HepG2 (cell line): ENCODE measurements at regions not wholly inside any gene's neighbourhood (a gene's known extent, or its start where the extent isn't known, plus 50 kb on each side); places are given as distances from the start of the nearest gene placed in this dataset.

Experiments used
- ATAC-seq: fragments of 200-7000 bp; cut with Tn5 transposase; 3 replicates; pipeline ENCODE4 v1.9.1; 2020; ENCODE audit warnings: mild to moderate bottlenecking, moderate library complexity
- BruUV-seq: library from RNA; stranded (reverse); fragments of 400-500 nt; replicated peaks from 2 replicates; lab custom pipeline; 2021; lab: Mats Ljungman, UMichigan
- CTCF ChIA-PET: fragments of 300-600 bp; formaldehyde crosslinking; extraction: SDS; loops from one replicate; lab custom pipeline; 2021; ENCODE audit warnings: low total read pairs, inconsistent platforms, low intra/inter-chr PET ratio; lab: Yijun Ruan, JAX
- POLR2A ChIA-PET: fragments of 350-600 bp; sonication (Branson Sonifier 250); formaldehyde crosslinking; loops from one replicate; lab custom pipeline; 2020; ENCODE audit warnings: antibody characterized with exemption, inconsistent platforms; lab: Yijun Ruan, JAX
- DNase-seq: peaks from one replicate; pipeline ENCODE4 v3.0.0-alpha.2; 2015; ENCODE audit warnings: low spot score
- FAIRE-seq: peaks from 3 replicates; lab custom pipeline; 2011; peaks lifted over from hg19 to GRCh38; lab: Jason Lieb, UNC
- H2AFZ ChIP-seq: one replicate; pipeline ENCODE4 v1.6.1; 2011; ENCODE audit warnings: low read length, inconsistent platforms
- H3K27ac ChIP-seq: fragments of 300-600 bp; 3 replicates; pipeline ENCODE4 v1.8.0; 2011; ENCODE audit warnings: mixed run types, mild to moderate bottlenecking, mixed read lengths, low read length, inconsistent platforms; ENCODE audit not compliant: insufficient read depth; ENCODE audit errors: extremely low read length
- H3K27me3 ChIP-seq, 2 experiments: fragments of 200-600 bp in 1 of 2; 2 replicates in 1 of 2; 3 replicates in 1 of 2; pipeline versions ENCODE4 v1.6.0 to v1.8.0; 2011; ENCODE audit warnings: low read length in 2 of 2, mild to moderate bottlenecking in 2 of 2, moderate library complexity in 2 of 2, inconsistent platforms in 1 of 2; ENCODE audit not compliant: insufficient read depth in 2 of 2, control insufficient read depth in 1 of 2
- H3K36me3 ChIP-seq, 2 experiments: fragments of 200-600 bp in 1 of 2; replicated peaks in 1 of 2; 2 replicates in 1 of 2; 3 replicates in 1 of 2; pipeline versions ENCODE4 v1.5.1 to v1.8.0; 2011; ENCODE audit warnings: low read length in 2 of 2, inconsistent platforms in 1 of 2; ENCODE audit not compliant: insufficient read depth in 2 of 2, control insufficient read depth in 1 of 2
- H3K4me1 ChIP-seq: 2 replicates; pipeline ENCODE4 v1.5.1; 2012; ENCODE audit warnings: low read length, inconsistent platforms; ENCODE audit not compliant: insufficient read depth
- H3K4me2 ChIP-seq: 2 replicates; pipeline ENCODE4 v1.6.0; 2011; ENCODE audit warnings: low read depth, low read length, inconsistent platforms
- H3K4me3 ChIP-seq, 3 experiments: fragments of 200-600 bp in 1 of 3; sonication (generic), shearing (Covaris generic) in 1 of 3; replicated peaks in 1 of 3; 2 replicates each; pipeline ENCODE4 v1.5.1; 2011 to 2016; ENCODE audit warnings: low read length in 3 of 3, inconsistent platforms in 2 of 3, low read depth in 2 of 3, mild to moderate bottlenecking in 2 of 3, control low read depth in 1 of 3, mixed read lengths in 1 of 3; ENCODE audit not compliant: insufficient read depth in 1 of 3
- H3K79me2 ChIP-seq: one replicate; pipeline ENCODE4 v1.6.1; 2011; ENCODE audit warnings: low read length, inconsistent platforms; ENCODE audit not compliant: insufficient read depth
- H3K9ac ChIP-seq: 2 replicates; pipeline ENCODE4 v1.6.0; 2011; ENCODE audit warnings: mild to moderate bottlenecking, low read depth, low read length, inconsistent platforms; ENCODE audit not compliant: insufficient read depth
- H3K9me3 ChIP-seq: 2 replicates; pipeline ENCODE4 v1.5.1; 2012; ENCODE audit warnings: mild to moderate bottlenecking, low read length
- H4K20me1 ChIP-seq: 2 replicates; pipeline ENCODE4 v1.6.0; 2011; ENCODE audit warnings: inconsistent platforms, mild to moderate bottlenecking, low read length, moderate library complexity; ENCODE audit not compliant: insufficient read depth
- CREB1 ChIP-seq, 2 experiments: fragments of 450-650 bp in 1 of 2; IDR thresholded peaks; 2 replicates each; pipeline ENCODE4 v1.6.1; 2016 to 2017; ENCODE audit warnings: control low read depth in 1 of 2, mild to moderate bottlenecking in 1 of 2, missing compliant biosample characterization in 1 of 2, missing genetic modification characterization in 1 of 2
- ELK4 ChIP-seq: sonication (generic); formaldehyde crosslinking; IDR thresholded peaks from 2 replicates; pipeline ENCODE4 v1.9.0; 2021; ENCODE audit warnings: missing genetic modification reagents, borderline replicate concordance
- HINFP ChIP-seq: sonication (generic); formaldehyde crosslinking; IDR thresholded peaks from 2 replicates; pipeline ENCODE4 v1.4.0; 2020; ENCODE audit warnings: low read depth, mild to moderate bottlenecking, missing genetic modification reagents
- KLF12 ChIP-seq: sonication (generic); formaldehyde crosslinking; IDR thresholded peaks from 2 replicates; pipeline ENCODE4 v1.4.0; 2020; ENCODE audit warnings: missing genetic modification reagents, borderline replicate concordance
- LRRFIP1 ChIP-seq: sonication (generic); formaldehyde crosslinking; conservative IDR thresholded peaks from 2 replicates; pipeline ENCODE4 v1.4.0; 2020; ENCODE audit warnings: missing genetic modification reagents
- MAX ChIP-seq: IDR thresholded peaks from 2 replicates; pipeline ENCODE4 v1.6.1; 2012; ENCODE audit warnings: inconsistent platforms
- SRSF1 ChIP-seq: fragments of 200-400 bp; formaldehyde crosslinking; optimal IDR thresholded peaks from 2 replicates; pipeline ENCODE3; 2017; ENCODE audit warnings: mild to moderate bottlenecking, low read depth, low read length, moderate library complexity
- TIGD3 ChIP-seq: sonication (generic); formaldehyde crosslinking; IDR thresholded peaks from 2 replicates; pipeline ENCODE4 v1.5.1; 2020; ENCODE audit warnings: mild to moderate bottlenecking, missing genetic modification reagents, borderline replicate concordance
- ZFAT ChIP-seq: sonication (generic); formaldehyde crosslinking; conservative IDR thresholded peaks from 2 replicates; pipeline ENCODE4 v1.8.1; 2023; ENCODE audit warnings: missing genetic modification reagents, inconsistent platforms
- WGBS: methylation state at CpG from one replicate; pipeline ENCODE4 v1.1.6; 2017; ENCODE audit warnings: low lambda C conversion rate; 5-methylcytosine and 5-hydroxymethylcytosine counted together
- in situ Hi-C: cut with HindIII; loops from 2 replicates; pipeline ENCODE4 v1.10.0; 2017; ENCODE audit warnings: low pct_unique_long_range_greater_than_20kb; ENCODE audit not compliant: extremely low pct_ligation_motif_present
- intact Hi-C: fragments of 100-400 bp; cut with micrococcal nuclease; formaldehyde crosslinking; loops from one replicate; pipeline ENCODE4 v1.10.0; 2022; ENCODE audit not compliant: unreplicated experiment

- FAIRE-seq (no peak), DNase-seq (no peak), ATAC-seq (no peak)
- in situ Hi-C loops, result no loop called here
- Histone ChIP-seq H3K79me2 (no peaks in the 10 kb centered on the region), H4K20me1 (no peaks in the 10 kb centered on the region), H3K9ac (no peak overlapping the region), H3K4me2 (no peak overlapping the region), H3K9me3 (no peaks in the 10 kb centered on the region), H3K27me3 (no peaks in the 10 kb centered on the region), H3K36me3 (no peaks in the 10 kb centered on the region), H2AFZ (no peak overlapping the region), H3K27ac (no peak overlapping the region), H3K4me3 (no peak overlapping the region), H3K4me1 (no peaks in the 10 kb centered on the region)
- TF ChIP-seq LRRFIP1 (CRISPR knock-in tag), result no peak
- no peak for TF ChIP-seq KLF12
- TF ChIP-seq HINFP (CRISPR knock-in tag), result no peak
- TF ChIP-seq TIGD3 (CRISPR knock-in tag), result no peak
- TF ChIP-seq CREB1 (IDR thresholded peaks at IDR 0.05), result no peak
- no peak for TF ChIP-seq CREB1 (CRISPR knock-in tag; IDR thresholded peaks at IDR 0.05)
- TF ChIP-seq ELK4 (CRISPR knock-in tag), result no peak
- no peak for TF ChIP-seq MAX
- no peak for TF ChIP-seq ZFAT (CRISPR knock-in tag)
- TF ChIP-seq SRSF1, result no peak
- 3% methylated on average over 3 of the region's 3 CpGs for WGBS
- ChIA-PET CTCF (no interaction called here), POLR2A (no interaction called here)
- no TSS peak for BruUV-seq
- intact Hi-C loops, result no loop called here
Observed at GRCh38 chr18:40341701-40342100, 1613.3 kb upstream of the PIK3C3 start.
